ENCODE measurements at regions not wholly inside any gene's neighbourhood (a gene's known extent, or its start where the extent isn't known, plus 50 kb on each side); places are given as distances from the start of the nearest gene placed in this dataset.
"Not testable (repeated sequence)": the region's sequence is repeated elsewhere in the genome, so short reads cannot be mapped to it uniquely, and the experiment has no call there.

DNA sequence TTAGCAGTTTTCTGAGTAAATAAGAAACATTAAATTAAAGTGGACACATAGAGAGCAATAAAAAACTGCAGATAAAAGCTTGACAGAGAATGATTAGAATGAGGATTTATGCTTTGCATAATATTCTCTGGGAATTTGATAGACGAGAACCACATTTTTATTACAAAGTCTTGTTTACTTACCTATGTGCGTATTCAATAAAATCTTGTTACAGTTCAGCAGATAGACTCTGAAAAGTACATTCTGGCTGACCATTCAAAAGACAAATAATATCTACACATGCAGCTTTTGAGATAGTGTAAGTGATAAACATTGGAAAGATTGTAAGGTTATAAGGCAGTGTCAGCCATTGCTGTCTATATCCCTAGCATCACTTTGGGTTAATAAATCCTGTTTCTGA, 381.6 kb downstream of the NYAP2 start:
- DNase-seq: no peak

GRCh38 chr2:225779829-225780228, 380.3 kb downstream of the NYAP2 start:
- no peak for DNase-seq

DNA sequence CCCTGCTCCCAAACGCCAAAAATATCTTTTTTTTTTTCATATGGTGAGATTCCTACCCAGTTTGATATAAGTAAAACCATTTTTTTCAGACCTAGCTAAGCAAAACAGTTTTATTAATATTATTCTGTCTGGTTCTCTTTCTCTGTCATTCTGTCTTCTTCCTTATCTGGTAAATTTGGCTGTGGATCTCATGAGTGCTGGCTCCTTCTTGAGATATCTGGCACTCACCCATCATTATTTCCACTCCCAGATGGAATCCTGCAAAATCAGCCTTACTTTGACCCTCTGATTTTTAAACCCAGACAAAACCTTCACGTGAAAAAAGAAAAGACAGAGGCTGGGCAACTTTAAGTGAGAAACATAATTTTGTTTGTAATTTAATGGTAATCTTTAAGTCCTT, 373.6 kb downstream of the NYAP2 start:
- DNase-seq: no peak

DNA sequence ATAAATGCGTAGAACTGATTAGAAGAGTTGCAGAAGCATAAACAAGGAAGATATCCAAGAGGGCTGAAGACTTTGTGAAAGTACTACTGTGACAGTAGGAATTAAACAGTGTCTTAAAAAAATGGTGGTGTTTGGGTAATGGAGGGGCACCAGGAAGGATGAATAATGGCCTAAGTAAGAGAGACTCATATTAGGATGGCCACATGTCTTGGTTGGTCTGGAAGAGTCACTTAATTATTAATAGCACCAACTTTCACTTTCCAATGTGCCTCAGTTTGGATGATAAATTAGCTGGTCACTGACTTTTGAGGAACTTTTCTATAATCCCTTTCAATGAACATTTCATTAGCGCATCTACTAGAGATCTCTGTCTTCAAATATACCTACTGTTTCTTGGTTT, 372.2 kb downstream of the NYAP2 start:
- DNase-seq: no peak

GRCh38 chr2:225768741-225769140, 369.2 kb downstream of the NYAP2 start:
- DNase-seq: no peak

DNA sequence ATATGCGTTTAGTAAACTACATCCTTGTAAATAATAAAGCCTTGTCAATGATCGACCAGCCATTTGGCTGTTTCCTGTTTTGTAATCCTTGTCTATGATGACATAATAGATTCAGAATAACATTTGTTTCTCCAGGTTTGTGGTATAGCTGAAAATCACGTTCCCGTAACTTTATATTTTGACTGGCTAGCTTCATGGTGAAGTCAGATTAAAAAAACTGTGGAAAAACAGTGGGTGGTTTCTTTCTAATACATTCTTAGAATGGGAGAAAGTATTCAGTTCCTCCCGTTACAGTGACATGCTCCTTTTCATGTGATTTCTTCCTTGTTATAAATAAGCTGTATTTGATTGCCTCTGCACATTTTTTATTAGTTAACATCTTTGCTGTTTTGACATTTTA, 366.9 kb downstream of the NYAP2 start:
- no peak for DNase-seq

- DNase-seq: no peak
Measured at GRCh38 chr2:225765820-225766219, 366.3 kb downstream of the NYAP2 start.

GRCh38 chr2:225764346-225764745, 364.8 kb downstream of the NYAP2 start:
- DNase-seq: no peak

- DNase-seq: no peak
Measured at GRCh38 chr2:225763711-225764110, 364.2 kb downstream of the NYAP2 start.

- no peak for DNase-seq
Measured at GRCh38 chr2:225761396-225761795, 361.9 kb downstream of the NYAP2 start.

DNA sequence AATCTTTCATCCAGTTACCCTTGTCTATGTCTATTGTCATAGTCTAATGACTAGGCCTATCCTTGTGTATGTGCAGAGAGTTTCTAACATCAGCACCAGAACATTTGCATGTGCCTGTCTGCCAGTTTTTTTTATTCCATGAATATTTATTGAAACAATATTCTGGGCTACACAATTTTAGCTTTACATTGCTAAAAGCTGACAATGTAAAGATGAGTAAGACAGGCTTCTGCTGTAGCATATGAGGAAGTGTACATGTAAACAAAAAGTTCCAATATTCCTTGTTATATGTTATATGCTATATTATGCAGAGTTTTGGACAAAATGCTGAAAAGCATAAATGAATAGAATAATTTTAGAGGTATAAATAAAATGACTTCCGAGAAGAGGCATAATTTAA, 357.7 kb downstream of the NYAP2 start:
- DNase-seq: no peak

DNA sequence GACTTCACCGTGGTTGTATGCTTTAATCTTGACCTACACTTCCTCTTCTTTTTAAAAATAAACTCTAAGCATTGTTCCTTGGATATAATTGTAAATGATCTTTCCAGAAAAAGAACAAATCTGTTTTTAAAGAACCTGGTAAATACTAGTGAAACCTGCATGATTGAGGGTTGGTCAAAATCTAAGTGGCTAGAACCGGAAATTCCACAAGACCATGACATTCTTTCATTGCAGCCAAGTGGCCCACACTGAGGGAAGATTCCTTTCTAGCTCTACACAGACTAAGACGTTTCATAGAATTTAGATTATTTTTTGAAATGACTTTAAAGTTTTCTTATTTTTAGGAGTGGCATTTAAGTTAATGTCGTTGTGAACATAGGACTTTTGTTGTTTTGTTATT, 356.7 kb downstream of the NYAP2 start:
- DNase-seq: no peak

GRCh38 chr2:225748609-225749008, 349.1 kb downstream of the NYAP2 start:
- DNase-seq: no peak

GRCh38 chr2:225743996-225744395, 344.5 kb downstream of the NYAP2 start:
- DNase-seq: not testable (repeated sequence)

GRCh38 chr2:225742487-225742886, 343.0 kb downstream of the NYAP2 start:
- no peak for DNase-seq

GRCh38 chr2:225740086-225740485, 340.6 kb downstream of the NYAP2 start:
- DNase-seq: no peak

DNA sequence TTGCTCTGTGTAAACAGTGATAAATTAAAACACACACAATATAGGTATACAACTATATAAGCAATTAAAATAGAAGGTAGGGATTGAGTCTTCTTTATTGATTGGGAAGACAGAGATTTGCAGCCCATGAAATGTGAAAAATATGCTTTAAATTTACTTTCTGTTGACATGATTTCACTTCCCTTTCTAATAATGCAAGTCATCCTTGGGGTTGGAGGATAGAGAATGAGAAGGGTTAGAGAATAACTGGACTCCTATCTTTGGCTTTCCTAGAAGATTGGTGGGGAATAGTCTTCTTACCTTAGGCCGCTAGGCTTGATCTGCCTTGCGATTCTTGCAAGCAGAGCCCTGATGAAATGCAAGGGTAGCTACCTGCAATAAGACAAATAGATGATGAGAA, 339.8 kb downstream of the NYAP2 start:
- DNase-seq: no peak

GRCh38 chr2:225738735-225739134, 339.2 kb downstream of the NYAP2 start:
- DNase-seq: no peak

DNA sequence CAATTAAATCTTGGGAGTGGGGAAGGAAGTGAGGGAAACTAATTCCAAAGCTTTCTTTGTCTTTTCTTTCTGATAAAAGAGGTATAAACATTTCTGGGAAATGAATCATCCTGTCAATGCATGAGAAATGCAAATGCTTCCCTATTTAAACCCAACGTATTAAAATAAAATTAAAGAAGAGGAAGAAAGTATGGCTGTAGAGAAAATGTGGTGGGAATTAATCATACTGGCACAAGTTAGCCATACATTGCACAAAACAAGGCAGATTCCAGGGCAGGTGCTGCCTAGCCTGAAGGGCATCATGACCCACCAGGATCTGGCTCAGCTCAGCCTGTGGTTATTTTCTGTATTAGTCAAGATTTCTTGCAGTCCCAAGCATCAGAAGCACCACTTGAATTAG, 338.0 kb downstream of the NYAP2 start:
- no peak for DNase-seq

- DNase-seq: no peak
Measured at GRCh38 chr2:225735844-225736243, 336.3 kb downstream of the NYAP2 start.

DNA sequence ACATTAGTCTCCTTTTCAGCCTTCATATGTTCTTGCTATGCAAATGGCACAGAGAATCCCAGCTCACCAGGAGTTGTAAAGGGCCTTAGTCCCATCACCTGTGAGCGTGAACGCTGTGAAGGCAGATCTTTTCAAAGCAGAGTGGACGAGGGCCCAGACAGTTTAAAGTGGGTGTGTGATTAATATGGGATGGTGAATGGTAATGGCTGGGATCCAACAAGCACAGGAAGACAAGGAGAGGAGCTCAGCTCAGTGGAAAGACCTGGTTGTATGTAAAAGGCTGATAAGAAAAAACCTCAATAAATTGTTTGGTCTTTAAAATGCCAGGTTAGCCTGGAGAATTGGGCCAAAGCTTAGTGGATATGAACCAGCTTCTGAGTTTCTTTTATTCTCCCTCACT, 326.2 kb downstream of the NYAP2 start:
- DNase-seq: no peak
